ENCODE measurements at regions not wholly inside any gene's neighbourhood (a gene's known extent, or its start where the extent isn't known, plus 50 kb on each side); places are given as distances from the start of the nearest gene placed in this dataset.

- no peaks in the 10 kb centered on the region for H4K20me1 ChIP-seq (ENCODE audit: insufficient read depth, poor library complexity, severe bottlenecking)
- H3K9me3 ChIP-seq (ENCODE audit: low read depth) = no peaks in the 10 kb centered on the region
- H3K36me3 ChIP-seq (replicated peaks; ENCODE audit: insufficient read depth, low read depth) = no peaks in the 10 kb centered on the region
- H2AFZ ChIP-seq = no peak overlapping the region
- no peak overlapping the region for H3K27ac ChIP-seq
- H3K27me3 ChIP-seq = no peaks in the 10 kb centered on the region
- DNase-seq (ENCODE audit: low spot score) = no peak
- H3K79me2 ChIP-seq = no peaks in the 10 kb centered on the region
- H3K4me2 ChIP-seq = no peak overlapping the region
- no peak overlapping the region for H3K4me3 ChIP-seq
- TF ChIP-seq, protein P1, sequence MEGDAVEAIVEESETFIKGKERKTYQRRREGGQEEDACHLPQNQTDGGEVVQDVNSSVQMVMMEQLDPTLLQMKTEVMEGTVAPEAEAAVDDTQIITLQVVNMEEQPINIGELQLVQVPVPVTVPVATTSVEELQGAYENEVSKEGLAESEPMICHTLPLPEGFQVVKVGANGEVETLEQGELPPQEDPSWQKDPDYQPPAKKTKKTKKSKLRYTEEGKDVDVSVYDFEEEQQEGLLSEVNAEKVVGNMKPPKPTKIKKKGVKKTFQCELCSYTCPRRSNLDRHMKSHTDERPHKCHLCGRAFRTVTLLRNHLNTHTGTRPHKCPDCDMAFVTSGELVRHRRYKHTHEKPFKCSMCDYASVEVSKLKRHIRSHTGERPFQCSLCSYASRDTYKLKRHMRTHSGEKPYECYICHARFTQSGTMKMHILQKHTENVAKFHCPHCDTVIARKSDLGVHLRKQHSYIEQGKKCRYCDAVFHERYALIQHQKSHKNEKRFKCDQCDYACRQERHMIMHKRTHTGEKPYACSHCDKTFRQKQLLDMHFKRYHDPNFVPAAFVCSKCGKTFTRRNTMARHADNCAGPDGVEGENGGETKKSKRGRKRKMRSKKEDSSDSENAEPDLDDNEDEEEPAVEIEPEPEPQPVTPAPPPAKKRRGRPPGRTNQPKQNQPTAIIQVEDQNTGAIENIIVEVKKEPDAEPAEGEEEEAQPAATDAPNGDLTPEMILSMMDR (IDR thresholded peaks at IDR 0.05; ENCODE audit: poor library complexity) = no peak
- no peak for TF ChIP-seq EZH2 (IDR thresholded peaks at IDR 0.05; ENCODE audit: borderline replicate concordance)
- TF ChIP-seq EZH2phosphoT487 (IDR thresholded peaks at IDR 0.05; ENCODE audit: low read depth, severe bottlenecking, unreplicated experiment) = no peak
- no peaks in the 10 kb centered on the region for H3K4me1 ChIP-seq (ENCODE audit: insufficient read depth)
- no peaks in the 10 kb centered on the region for H3K9me2 ChIP-seq (replicated peaks; ENCODE audit: insufficient read depth)
These were observed 1202.1 kb downstream of the ADGRL3 start for GRCh38 chr4:62402088-62402806.

DNA sequence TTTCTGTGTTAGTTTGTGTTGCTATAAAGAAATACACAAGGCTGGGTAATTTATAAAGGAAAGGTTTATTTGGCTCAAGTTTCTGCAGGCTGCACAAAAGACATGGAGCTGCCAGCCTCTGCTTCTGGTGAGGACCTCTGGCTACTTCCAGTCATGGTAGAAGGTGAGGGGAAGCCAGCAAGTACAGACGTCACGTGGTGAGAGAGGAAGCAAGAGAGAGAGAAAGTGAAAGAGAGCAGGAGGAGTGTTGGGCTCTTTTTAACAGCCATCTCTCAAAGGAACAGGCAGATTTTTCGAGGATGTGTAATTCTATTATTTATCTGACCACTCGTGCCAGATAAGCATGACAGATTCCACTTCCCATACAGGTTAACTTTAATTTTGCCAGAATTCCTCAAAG lies 1199.1 kb downstream of the ADGRL3 start:
- no peak for DNase-seq (ENCODE audit: low spot score)
- WGBS (ENCODE audit: low lambda C conversion rate, missing lambda C conversion rate) = 60% methylated on average over 4 of the region's 4 CpGs
- Histone ChIP-seq H3K9me3 (ENCODE audit: low read depth) (no peaks in the 10 kb centered on the region), H3K9me2 (replicated peaks; ENCODE audit: insufficient read depth) (no peaks in the 10 kb centered on the region), H2AFZ (no peak overlapping the region), H3K4me2 (no peak overlapping the region), H3K4me1 (ENCODE audit: insufficient read depth) (no peaks in the 10 kb centered on the region), H3K27me3 (no peaks in the 10 kb centered on the region), H3K79me2 (no peaks in the 10 kb centered on the region), H3K27ac (no peak overlapping the region), H3K4me3 (no peak overlapping the region), H3K36me3 (replicated peaks; ENCODE audit: insufficient read depth, low read depth) (no peaks in the 10 kb centered on the region), H4K20me1 (ENCODE audit: insufficient read depth, poor library complexity, severe bottlenecking) (no peaks in the 10 kb centered on the region)
- TF ChIP-seq EZH2phosphoT487 (IDR thresholded peaks at IDR 0.05; ENCODE audit: low read depth, severe bottlenecking, unreplicated experiment) (no peak), EZH2 (IDR thresholded peaks at IDR 0.05; ENCODE audit: borderline replicate concordance) (no peak)
- TF ChIP-seq, protein P1 (IDR thresholded peaks at IDR 0.05; ENCODE audit: poor library complexity) = no peak

DNA sequence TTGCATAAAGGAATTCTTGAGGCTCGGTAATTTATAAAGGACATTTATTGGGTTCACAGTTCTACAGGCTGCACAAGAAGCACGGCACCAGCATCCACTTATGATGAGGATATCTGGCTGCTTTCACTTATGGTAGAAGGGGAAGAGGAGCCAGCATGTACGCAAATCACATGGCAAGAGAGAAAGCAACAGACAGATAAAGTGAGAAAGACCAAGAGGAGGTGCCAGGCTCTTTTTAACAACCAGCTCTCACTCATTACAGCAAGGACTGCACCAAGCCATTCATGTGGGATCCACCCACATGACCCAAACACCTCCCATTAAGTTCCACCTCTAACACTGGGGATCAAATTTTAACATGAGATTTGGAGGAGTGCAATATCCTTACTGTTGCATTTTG lies 1198.2 kb downstream of the ADGRL3 start:
- H3K9me3 ChIP-seq (ENCODE audit: low read depth) = no peaks in the 10 kb centered on the region
- no peak overlapping the region for H3K4me3 ChIP-seq
- H3K27ac ChIP-seq = no peak overlapping the region
- H3K36me3 ChIP-seq (replicated peaks; ENCODE audit: insufficient read depth, low read depth) = no peaks in the 10 kb centered on the region
- H4K20me1 ChIP-seq (ENCODE audit: insufficient read depth, poor library complexity, severe bottlenecking) = no peaks in the 10 kb centered on the region
- H3K27me3 ChIP-seq = no peaks in the 10 kb centered on the region
- 90% methylated on average over 3 of the region's 3 CpGs for WGBS (ENCODE audit: low lambda C conversion rate, missing lambda C conversion rate)
- H3K4me1 ChIP-seq (ENCODE audit: insufficient read depth) = no peaks in the 10 kb centered on the region
- TF ChIP-seq EZH2 (IDR thresholded peaks at IDR 0.05; ENCODE audit: borderline replicate concordance) = no peak
- TF ChIP-seq, protein P1 (IDR thresholded peaks at IDR 0.05; ENCODE audit: poor library complexity) = no peak
- TF ChIP-seq EZH2phosphoT487 (IDR thresholded peaks at IDR 0.05; ENCODE audit: low read depth, severe bottlenecking, unreplicated experiment) = no peak
- no peak overlapping the region for H2AFZ ChIP-seq
- H3K9me2 ChIP-seq (replicated peaks; ENCODE audit: insufficient read depth) = no peaks in the 10 kb centered on the region
- no peaks in the 10 kb centered on the region for H3K79me2 ChIP-seq
- DNase-seq (ENCODE audit: low spot score) = no peak
- H3K4me2 ChIP-seq = no peak overlapping the region
